HL-60 (cell line): ENCODE measurements at regions not wholly inside any gene's neighbourhood (a gene's known extent, or its start where the extent isn't known, plus 50 kb on each side); places are given as distances from the start of the nearest gene placed in this dataset.
A peak's percentile ranks its signal among the peaks of the same experiment; 100 is the strongest.

Experiments used
- DNase-seq, 2 experiments: peaks; one replicate each; pipeline ENCODE4 v3.0.0-alpha.2; 2010 to 2020; ENCODE audit warnings: low read depth in 1 of 2, low spot score in 1 of 2
- H3K27ac ChIP-seq: fragments of 250-450 bp; sonication (Bioruptor Pico); replicated peaks from 2 replicates; pipeline ENCODE4 v1.5.1; 2020; ENCODE audit warnings: mild to moderate bottlenecking, moderate library complexity
- H3K27me3 ChIP-seq: fragments of 250-450 bp; sonication (Bioruptor Pico); 2 replicates; pipeline ENCODE4 v1.5.1; 2021; ENCODE audit warnings: mild to moderate bottlenecking, moderate library complexity; ENCODE audit not compliant: insufficient read depth, poor library complexity, severe bottlenecking
- H3K4me3 ChIP-seq: replicated peaks from 2 replicates; pipeline ENCODE4 v1.5.1; 2011; ENCODE audit warnings: mild to moderate bottlenecking, control low read depth, low read length; ENCODE audit not compliant: insufficient read depth
- GABPA ChIP-seq: IDR thresholded peaks from 2 replicates; pipeline ENCODE4 v1.6.1; 2012; ENCODE audit warnings: low read depth
- POLR2AphosphoS5 ChIP-seq: IDR thresholded peaks from 2 replicates; pipeline ENCODE4 v1.6.1; 2012; ENCODE audit warnings: low read depth
- REST ChIP-seq: IDR thresholded peaks from 2 replicates; pipeline ENCODE4 v1.6.1; 2012; ENCODE audit warnings: low read depth; ENCODE audit not compliant: insufficient replicate concordance
- SPI1 ChIP-seq: IDR thresholded peaks from 2 replicates; pipeline ENCODE4 v1.6.1; 2012; ENCODE audit warnings: low read depth, mild to moderate bottlenecking, borderline replicate concordance
- TF ChIP-seq, protein P1 (sequence below): IDR thresholded peaks from one replicate; pipeline ENCODE4 v1.5.1; 2011; ENCODE audit warnings: low read length, control low read depth, inconsistent platforms; ENCODE audit not compliant: insufficient read depth

- peaks cover 29% of the 10 kb centered on the region for H3K27me3 ChIP-seq
- DNase-seq, result no peak
- H3K4me3 ChIP-seq, result no peak overlapping the region
- no peak overlapping the region for H3K27ac ChIP-seq
- TF ChIP-seq, protein P1, sequence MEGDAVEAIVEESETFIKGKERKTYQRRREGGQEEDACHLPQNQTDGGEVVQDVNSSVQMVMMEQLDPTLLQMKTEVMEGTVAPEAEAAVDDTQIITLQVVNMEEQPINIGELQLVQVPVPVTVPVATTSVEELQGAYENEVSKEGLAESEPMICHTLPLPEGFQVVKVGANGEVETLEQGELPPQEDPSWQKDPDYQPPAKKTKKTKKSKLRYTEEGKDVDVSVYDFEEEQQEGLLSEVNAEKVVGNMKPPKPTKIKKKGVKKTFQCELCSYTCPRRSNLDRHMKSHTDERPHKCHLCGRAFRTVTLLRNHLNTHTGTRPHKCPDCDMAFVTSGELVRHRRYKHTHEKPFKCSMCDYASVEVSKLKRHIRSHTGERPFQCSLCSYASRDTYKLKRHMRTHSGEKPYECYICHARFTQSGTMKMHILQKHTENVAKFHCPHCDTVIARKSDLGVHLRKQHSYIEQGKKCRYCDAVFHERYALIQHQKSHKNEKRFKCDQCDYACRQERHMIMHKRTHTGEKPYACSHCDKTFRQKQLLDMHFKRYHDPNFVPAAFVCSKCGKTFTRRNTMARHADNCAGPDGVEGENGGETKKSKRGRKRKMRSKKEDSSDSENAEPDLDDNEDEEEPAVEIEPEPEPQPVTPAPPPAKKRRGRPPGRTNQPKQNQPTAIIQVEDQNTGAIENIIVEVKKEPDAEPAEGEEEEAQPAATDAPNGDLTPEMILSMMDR, result no peak
- TF ChIP-seq GABPA (no peak), POLR2AphosphoS5 (no peak), REST (no peak), SPI1 (no peak)
Observed at GRCh38 chr13:99905814-99906213, 65.8 kb downstream of the ZIC5 start.

- no peak for TF ChIP-seq SPI1
- TF ChIP-seq GABPA, result no peak
- TF ChIP-seq, protein P1, result no peak
- TF ChIP-seq POLR2AphosphoS5, result no peak
- no peak for TF ChIP-seq REST
- H3K27ac ChIP-seq, result no peak overlapping the region
- peak in 1 of 2 experiments; percentile 13 for DNase-seq
- no peak overlapping the region for H3K4me3 ChIP-seq
- H3K27me3 ChIP-seq, result peaks cover 28% of the 10 kb centered on the region
Observed at GRCh38 chr13:99905224-99905623, 66.3 kb downstream of the ZIC5 start.

DNA sequence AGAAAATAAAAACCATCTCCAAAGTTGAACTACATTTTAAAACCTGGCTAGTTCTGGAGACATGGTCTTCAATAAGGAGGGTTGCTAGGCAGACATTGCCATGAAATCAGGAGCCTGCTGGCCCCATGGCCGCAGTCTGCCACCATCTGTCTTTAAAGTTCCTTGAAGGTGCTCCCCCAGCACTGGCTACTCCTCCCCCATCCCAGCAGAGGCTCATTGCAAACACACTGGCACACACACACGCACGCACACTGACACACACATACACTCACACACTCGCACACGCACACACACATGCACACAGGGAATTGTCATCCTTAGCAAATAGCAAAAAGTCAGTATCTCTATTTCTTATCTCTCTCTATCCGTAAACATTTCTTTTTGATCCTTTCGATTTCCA is 68.4 kb downstream of the ZIC5 start:
- TF ChIP-seq POLR2AphosphoS5 (no peak), REST (no peak), SPI1 (no peak), GABPA (no peak)
- TF ChIP-seq, protein P1, result no peak
- Histone ChIP-seq H3K27me3 (peaks cover 19% of the 10 kb centered on the region), H3K4me3 (no peak overlapping the region), H3K27ac (no peak overlapping the region)
- no peak for DNase-seq
